GM23248 (cell line): ENCODE measurements at regions not wholly inside any gene's neighbourhood (a gene's known extent, or its start where the extent isn't known, plus 50 kb on each side); places are given as distances from the start of the nearest gene placed in this dataset.

ENCODE experiments used
- DNase-seq: peaks from one replicate; pipeline ENCODE4 v3.0.0-alpha.2; 2015
- H2AFZ ChIP-seq: fragments of 200-600 bp; sonication (generic); 2 replicates; pipeline ENCODE4 v1.6.1; 2016; ENCODE audit warnings: antibody characterized with exemption
- H3F3A ChIP-seq: fragments of 200-600 bp; sonication (generic); 2 replicates; pipeline ENCODE4 v1.6.1; 2016; ENCODE audit warnings: mild to moderate bottlenecking, antibody characterized with exemption, mixed run types; ENCODE audit not compliant: insufficient read depth
- H3K27ac ChIP-seq: fragments of 200-600 bp; sonication (generic); 2 replicates; pipeline ENCODE4 v1.5.1; 2016; ENCODE audit warnings: mild to moderate bottlenecking
- H3K27me3 ChIP-seq: fragments of 200-600 bp; sonication (generic); replicated peaks from 2 replicates; pipeline ENCODE4 v1.6.1; 2016; ENCODE audit warnings: mild to moderate bottlenecking; ENCODE audit not compliant: insufficient read depth
- H3K36me3 ChIP-seq: fragments of 200-600 bp; sonication (generic); 2 replicates; pipeline ENCODE4 v1.6.1; 2016; ENCODE audit warnings: low read depth, mild to moderate bottlenecking
- H3K4me1 ChIP-seq: fragments of 200-600 bp; sonication (generic); 2 replicates; pipeline ENCODE4 v1.6.1; 2016; ENCODE audit warnings: mild to moderate bottlenecking; ENCODE audit not compliant: insufficient read depth
- H3K4me2 ChIP-seq: fragments of 200-600 bp; sonication (generic); one replicate; pipeline ENCODE4 v1.6.1; 2016; ENCODE audit warnings: mild to moderate bottlenecking; ENCODE audit not compliant: unreplicated experiment
- H3K4me3 ChIP-seq: fragments of 200-600 bp; sonication (generic); 2 replicates; pipeline ENCODE4 v1.5.1; 2016; ENCODE audit warnings: mild to moderate bottlenecking
- H3K79me2 ChIP-seq: fragments of 200-600 bp; sonication (generic); 2 replicates; pipeline ENCODE4 v1.6.1; 2016; ENCODE audit warnings: mild to moderate bottlenecking; ENCODE audit not compliant: insufficient read depth
- H3K9ac ChIP-seq: fragments of 200-600 bp; sonication (generic); 2 replicates; pipeline ENCODE4 v1.6.1; 2016; ENCODE audit warnings: mild to moderate bottlenecking
- H3K9me2 ChIP-seq: fragments of 200-600 bp; sonication (generic); 2 replicates; pipeline ENCODE4 v1.6.1; 2016; ENCODE audit warnings: mixed run types, mild to moderate bottlenecking, moderate library complexity; ENCODE audit not compliant: insufficient read depth
- H3K9me3 ChIP-seq: fragments of 200-600 bp; sonication (generic); one replicate; pipeline ENCODE4 v1.6.1; 2017; ENCODE audit warnings: low read depth
- H4K20me1 ChIP-seq: fragments of 200-600 bp; sonication (generic); 2 replicates; pipeline ENCODE4 v1.6.0; 2016; ENCODE audit not compliant: insufficient read depth
- EZH2 ChIP-seq: fragments of 200-600 bp; sonication (generic); IDR thresholded peaks from 2 replicates; pipeline ENCODE4 v1.6.1; 2018; ENCODE audit warnings: antibody characterized with exemption, mild to moderate bottlenecking; ENCODE audit not compliant: insufficient read depth, poor library complexity, severe bottlenecking
- EZH2phosphoT487 ChIP-seq: fragments of 200-600 bp; sonication (generic); IDR thresholded peaks from 2 replicates; pipeline ENCODE4 v1.6.1; 2018; ENCODE audit warnings: antibody characterized with exemption, moderate library complexity, mild to moderate bottlenecking, low read depth; ENCODE audit not compliant: insufficient read depth
- WGBS, 2 experiments: methylation state at CpG; one replicate each; pipeline ENCODE4 v1.1.6; 2015 to 2017; ENCODE audit warnings: low lambda C conversion rate in 2 of 2, low coverage in 1 of 2; ENCODE audit errors: missing lambda C conversion rate in 2 of 2; 5-methylcytosine and 5-hydroxymethylcytosine counted together
- in situ Hi-C: fragments of 300-500 bp; cut with MboI; formaldehyde crosslinking; loops from 2 replicates; pipeline ENCODE4 v1.15.0; 2020

- H3K4me3 ChIP-seq, result no peak overlapping the region
- H3K79me2 ChIP-seq, result no peaks in the 10 kb centered on the region
- DNase-seq, result no peak
- WGBS, 2 experiments, result 25 to 50% methylated on average over 2 of the region's 2 CpGs
- H3K4me1 ChIP-seq, result no peaks in the 10 kb centered on the region
- H2AFZ ChIP-seq, result no peak overlapping the region
- no peaks in the 10 kb centered on the region for H4K20me1 ChIP-seq
- no peak overlapping the region for H3K9ac ChIP-seq
- no peaks in the 10 kb centered on the region for H3K9me3 ChIP-seq
- H3K36me3 ChIP-seq, result no peaks in the 10 kb centered on the region
- H3K27ac ChIP-seq, result no peak overlapping the region
- no peaks in the 10 kb centered on the region for H3F3A ChIP-seq
- H3K4me2 ChIP-seq, result no peak overlapping the region
- H3K9me2 ChIP-seq, result no peaks in the 10 kb centered on the region
- no peaks in the 10 kb centered on the region for H3K27me3 ChIP-seq
- in situ Hi-C loops, result no loop called here
- TF ChIP-seq EZH2phosphoT487 (no peak), EZH2 (no peak)
Observed at GRCh38 chr5:106880656-106881055, 790.1 kb downstream of the EFNA5 start.

GRCh38 chr5:106877881-106878280, 792.9 kb downstream of the EFNA5 start:
- Histone ChIP-seq H3K79me2 (no peaks in the 10 kb centered on the region), H4K20me1 (no peaks in the 10 kb centered on the region), H3K9me3 (no peaks in the 10 kb centered on the region), H3K4me1 (no peaks in the 10 kb centered on the region), H3K36me3 (no peaks in the 10 kb centered on the region), H2AFZ (no peak overlapping the region), H3K27me3 (no peaks in the 10 kb centered on the region), H3K9ac (no peak overlapping the region), H3K27ac (no peak overlapping the region), H3F3A (no peaks in the 10 kb centered on the region), H3K4me3 (no peak overlapping the region), H3K4me2 (no peak overlapping the region), H3K9me2 (no peaks in the 10 kb centered on the region)
- no peak for TF ChIP-seq EZH2
- TF ChIP-seq EZH2phosphoT487, result no peak
- DNase-seq, result no peak
- 18 to 23% methylated on average over 3 of the region's 3 CpGs for WGBS, 2 experiments
- in situ Hi-C loops, result no loop called here

GRCh38 chr5:106876665-106877194, 794.0 kb downstream of the EFNA5 start:
- in situ Hi-C loops, result no loop called here

GRCh38 chr5:106876298-106876622, 794.5 kb downstream of the EFNA5 start:
- Histone ChIP-seq H3K79me2 (no peaks in the 10 kb centered on the region), H3K4me1 (no peaks in the 10 kb centered on the region), H3K4me3 (no peak overlapping the region), H3K27ac (no peak overlapping the region), H3K9me3 (no peaks in the 10 kb centered on the region), H3K9ac (no peak overlapping the region), H3K4me2 (no peak overlapping the region), H3K36me3 (no peaks in the 10 kb centered on the region), H3F3A (no peaks in the 10 kb centered on the region), H3K9me2 (no peaks in the 10 kb centered on the region), H3K27me3 (no peaks in the 10 kb centered on the region), H4K20me1 (no peaks in the 10 kb centered on the region), H2AFZ (no peak overlapping the region)
- DNase-seq, result no peak
- in situ Hi-C loops, result no loop called here
- no peak for TF ChIP-seq EZH2phosphoT487
- no peak for TF ChIP-seq EZH2
- 51 to 66% methylated on average over 6 of the region's 6 CpGs for WGBS, 2 experiments

More at GRCh38 chr5:106876665-106877194, 794.0 kb downstream of the EFNA5 start:
- WGBS, 2 experiments, result 53% methylated on average over 7 of the region's 7 CpGs
- Histone ChIP-seq H3K9me3 (no peaks in the 10 kb centered on the region), H3F3A (no peaks in the 10 kb centered on the region), H2AFZ (no peak overlapping the region), H3K79me2 (no peaks in the 10 kb centered on the region), H3K27me3 (no peaks in the 10 kb centered on the region), H3K9me2 (no peaks in the 10 kb centered on the region), H3K27ac (no peak overlapping the region), H3K9ac (no peak overlapping the region), H3K4me2 (no peak overlapping the region), H4K20me1 (no peaks in the 10 kb centered on the region), H3K4me3 (no peak overlapping the region), H3K4me1 (no peaks in the 10 kb centered on the region), H3K36me3 (no peaks in the 10 kb centered on the region)
- peak; percentile 2 for DNase-seq
- TF ChIP-seq EZH2phosphoT487 (no peak), EZH2 (no peak)
